Activated CD8-positive, alpha-beta memory T cell treated with anti-CD3 and anti-CD28 coated beads for 36 hours (primary cell): ENCODE measurements at regions not wholly inside any gene's neighbourhood (a gene's known extent, or its start where the extent isn't known, plus 50 kb on each side); places are given as distances from the start of the nearest gene placed in this dataset.
"Not testable (repeated sequence)": the region's sequence is repeated elsewhere in the genome, so short reads cannot be mapped to it uniquely, and the experiment has no call there.

ENCODE experiments used
- CTCF ChIA-PET: fragments of 350-600 bp; sonication (Branson Sonifier 250); formaldehyde crosslinking; loops from one replicate; lab custom pipeline; 2021; ENCODE audit warnings: antibody characterized with exemption; lab: Charles Lee
- POLR2A ChIA-PET: fragments of 350-600 bp; sonication (Branson Sonifier 250); formaldehyde crosslinking; loops from one replicate; lab custom pipeline; 2021; ENCODE audit warnings: antibody characterized with exemption; lab: Charles Lee

GRCh38 chr7:145520284-145520683 lies 596.3 kb upstream of the CNTNAP2 start:
- ChIA-PET POLR2A (no interaction called here), CTCF (no interaction called here)

GRCh38 chr7:145511004-145511403 lies 605.6 kb upstream of the CNTNAP2 start:
- CTCF ChIA-PET = no interaction called here

GRCh38 chr7:145497911-145498525 lies 618.6 kb upstream of the CNTNAP2 start:
- ChIA-PET CTCF (no interaction called here), POLR2A (no interaction called here)

More at GRCh38 chr7:145511004-145511403, 605.6 kb upstream of the CNTNAP2 start:
- POLR2A ChIA-PET = no interaction called here

GRCh38 chr7:145490356-145490755 lies 626.2 kb upstream of the CNTNAP2 start:
- ChIA-PET POLR2A (no interaction called here), CTCF (interaction anchor here (0.6 kb wide), 1 partner anchor 13 kb away, joined by 5 read pairs; no protein-coding TSS in a partner anchor)

- ChIA-PET CTCF (no interaction called here), POLR2A (no interaction called here)
Observed at GRCh38 chr7:145489609-145490008, 627.0 kb upstream of the CNTNAP2 start.

GRCh38 chr7:145488816-145489215 lies 627.8 kb upstream of the CNTNAP2 start:
- POLR2A ChIA-PET = no interaction called here
- CTCF ChIA-PET = no interaction called here

GRCh38 chr7:145481985-145482384 lies 634.6 kb upstream of the CNTNAP2 start:
- POLR2A ChIA-PET = no interaction called here
- CTCF ChIA-PET = no interaction called here

GRCh38 chr7:145478541-145478940 lies 638.1 kb upstream of the CNTNAP2 start:
- POLR2A ChIA-PET = no interaction called here
- CTCF ChIA-PET = no interaction called here

GRCh38 chr7:145474009-145474686 lies 638.3 kb upstream of the TPK1 start:
- ChIA-PET POLR2A (no interaction called here), CTCF (no interaction called here)

GRCh38 chr7:145471883-145472282 lies 636.0 kb upstream of the TPK1 start:
- ChIA-PET CTCF (no interaction called here), POLR2A (no interaction called here)

GRCh38 chr7:145464287-145464686 lies 628.4 kb upstream of the TPK1 start:
- CTCF ChIA-PET = no interaction called here

GRCh38 chr7:145462463-145462862 lies 626.6 kb upstream of the TPK1 start:
- ChIA-PET CTCF (no interaction called here), POLR2A (no interaction called here)

More at GRCh38 chr7:145464287-145464686, 628.4 kb upstream of the TPK1 start:
- POLR2A ChIA-PET = no interaction called here

GRCh38 chr7:145434811-145435210 lies 599.0 kb upstream of the TPK1 start:
- POLR2A ChIA-PET = no interaction called here
- CTCF ChIA-PET = no interaction called here

- POLR2A ChIA-PET = no interaction called here
- CTCF ChIA-PET = no interaction called here
Observed at GRCh38 chr7:145431834-145432233, 596.0 kb upstream of the TPK1 start.

GRCh38 chr7:145418481-145418880 lies 582.6 kb upstream of the TPK1 start:
- POLR2A ChIA-PET, CTCF ChIA-PET: not testable (repeated sequence)

GRCh38 chr7:145411066-145411465 lies 575.2 kb upstream of the TPK1 start:
- CTCF ChIA-PET = no interaction called here
- POLR2A ChIA-PET = no interaction called here

GRCh38 chr7:145398758-145399157 lies 562.9 kb upstream of the TPK1 start:
- ChIA-PET CTCF (no interaction called here), POLR2A (interaction anchor here (0.7 kb wide), 1 partner anchor 159 kb away, joined by 5 read pairs; no protein-coding TSS in a partner anchor)

GRCh38 chr7:145394126-145394525 lies 558.3 kb upstream of the TPK1 start:
- CTCF ChIA-PET = no interaction called here
- POLR2A ChIA-PET = no interaction called here

GRCh38 chr7:145382762-145383161 lies 546.9 kb upstream of the TPK1 start:
- CTCF ChIA-PET = no interaction called here
- POLR2A ChIA-PET = no interaction called here

- CTCF ChIA-PET = no interaction called here
- POLR2A ChIA-PET = no interaction called here
Observed at GRCh38 chr7:145378197-145378596, 542.3 kb upstream of the TPK1 start.

GRCh38 chr7:145360511-145361100 lies 524.8 kb upstream of the TPK1 start:
- POLR2A ChIA-PET = no interaction called here
- CTCF ChIA-PET = no interaction called here
